G401.6 (cell line): ENCODE measurements at regions not wholly inside any gene's neighbourhood (a gene's known extent, or its start where the extent isn't known, plus 50 kb on each side); places are given as distances from the start of the nearest gene placed in this dataset.
"Not testable (repeated sequence)": the region's sequence is repeated elsewhere in the genome, so short reads cannot be mapped to it uniquely, and the experiment has no call there.

Source experiments
- FAIRE-seq: peaks from 2 replicates; lab custom pipeline; 2012; peaks lifted over from hg19 to GRCh38; lab: Jason Lieb, UNC

- FAIRE-seq: no peak
These were observed 53.8 kb downstream of the GJD2 start for GRCh38 chr15:34700891-34701427.

DNA sequence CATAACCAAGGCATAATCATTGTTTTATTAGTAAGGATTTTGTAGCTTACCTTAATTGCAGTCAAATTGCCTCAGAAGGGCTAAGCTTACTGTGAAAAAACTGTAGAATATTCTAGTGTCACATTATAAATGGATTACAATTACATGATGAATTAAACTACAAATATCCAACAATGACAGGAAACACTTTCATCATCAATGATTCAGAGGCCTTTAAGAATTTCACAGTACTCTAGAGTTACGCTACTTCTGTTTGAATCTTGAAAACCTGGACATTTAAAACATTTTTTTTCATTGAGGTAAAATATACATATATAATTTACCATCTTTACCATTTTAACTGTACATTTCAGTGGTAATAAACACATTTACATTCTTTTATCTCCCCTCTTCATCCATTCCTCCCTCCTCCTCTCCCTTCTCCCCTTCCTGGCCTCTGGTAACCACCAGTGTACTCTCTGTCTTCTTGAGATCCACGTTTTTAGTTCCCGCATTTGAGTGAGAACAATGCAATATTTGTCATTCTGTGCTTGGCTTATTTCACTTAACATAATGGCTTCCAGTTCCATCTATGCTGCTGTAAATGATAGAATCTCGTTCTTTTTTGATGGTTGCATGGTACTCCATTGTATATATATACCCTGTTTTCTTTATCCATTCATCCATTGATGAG lies 54.7 kb downstream of the GJD2 start:
- no peak for FAIRE-seq

DNA sequence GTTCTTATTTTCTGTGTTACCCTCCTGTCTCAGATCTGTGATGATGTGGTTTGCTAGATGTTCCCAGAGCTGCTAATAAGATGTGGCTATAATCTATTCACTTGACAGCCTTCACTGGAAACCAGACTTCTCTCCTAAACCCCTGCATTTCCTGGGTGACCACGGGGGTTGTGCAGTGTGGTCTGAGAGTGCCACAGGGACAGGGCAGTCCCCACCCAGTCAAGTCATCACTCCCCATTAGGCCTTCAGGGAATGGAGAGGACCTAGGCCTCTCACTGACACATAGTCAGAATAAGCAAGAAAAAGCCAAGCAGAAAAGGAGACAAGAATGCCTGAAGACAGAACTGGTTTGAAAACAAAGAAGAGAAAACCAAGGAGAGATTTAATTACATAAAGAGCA lies 58.3 kb downstream of the GJD2 start:
- no peak for FAIRE-seq

DNA sequence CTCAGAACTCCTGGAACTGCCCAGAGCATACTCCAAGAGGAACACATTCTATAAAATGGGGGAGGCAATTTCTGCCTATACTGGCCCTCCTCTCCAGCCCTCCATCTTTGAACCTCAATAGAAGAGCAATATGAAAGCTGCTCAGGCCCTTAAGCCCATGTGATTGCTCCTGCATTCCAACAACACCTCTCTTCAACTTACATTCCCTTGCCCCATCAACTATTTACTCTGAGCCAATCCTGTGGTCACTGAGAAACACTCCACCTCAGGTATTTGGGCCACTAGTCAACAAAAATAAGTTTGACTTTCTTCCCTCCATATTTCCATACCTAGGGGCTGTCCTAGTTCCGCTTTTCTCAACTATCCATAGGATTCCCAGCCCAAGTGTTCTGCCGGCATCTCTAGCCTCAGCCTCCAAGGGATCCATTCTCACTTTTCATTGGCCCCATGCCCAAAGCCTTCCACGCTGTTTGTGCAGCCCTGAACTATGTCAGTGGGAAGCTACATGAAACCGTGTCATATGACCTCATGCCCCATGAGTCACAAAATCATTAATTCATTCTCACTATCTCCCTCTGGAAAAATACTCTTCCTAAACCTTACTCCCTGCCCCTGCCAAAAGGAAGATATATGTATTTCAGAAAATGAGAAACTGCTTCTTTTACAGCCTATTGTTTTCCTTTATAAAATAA lies 61.6 kb downstream of the GJD2 start:
- FAIRE-seq: no peak

DNA sequence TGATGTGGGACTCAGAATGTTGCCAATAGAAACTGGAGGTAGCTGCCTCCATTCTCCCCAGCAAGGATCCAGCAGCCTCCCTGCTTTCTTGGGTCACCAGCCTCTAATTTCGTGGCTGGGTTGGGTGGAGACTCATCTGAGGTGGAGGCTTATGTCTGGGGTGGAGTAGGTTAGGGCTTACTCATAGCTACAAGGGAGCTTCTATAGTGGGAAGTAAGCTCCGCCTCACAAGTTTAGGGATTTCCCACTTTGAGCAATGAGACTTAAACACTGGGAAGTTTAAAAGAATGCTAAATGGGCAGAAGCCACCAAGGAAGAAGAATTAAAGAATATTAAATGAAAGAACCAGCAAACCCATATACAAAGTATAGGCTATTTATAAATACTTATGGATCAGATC lies 63.8 kb downstream of the GJD2 start:
- no peak for FAIRE-seq

GRCh38 chr15:34688699-34689098 lies 66.1 kb downstream of the GJD2 start:
- no peak for FAIRE-seq

DNA sequence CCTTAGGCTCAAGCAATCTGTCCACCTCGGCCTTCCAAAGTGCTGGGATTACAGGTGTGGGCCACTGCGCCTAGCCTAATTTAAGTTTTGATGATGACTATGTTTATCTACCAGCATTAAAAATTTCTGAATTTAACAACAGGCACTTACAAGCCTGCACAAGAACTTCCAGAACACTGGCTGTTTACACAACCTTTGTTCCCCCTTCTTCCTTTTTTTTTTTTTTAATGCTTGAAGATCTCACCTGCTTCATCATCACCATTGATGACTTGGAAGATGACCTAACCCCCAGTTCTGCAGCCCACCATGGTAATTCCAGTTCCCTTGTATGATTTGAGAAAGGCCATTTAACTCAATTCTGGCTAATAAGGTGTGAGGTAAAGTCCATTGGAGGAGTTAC lies 70.4 kb downstream of the GJD2 start:
- no peak for FAIRE-seq

DNA sequence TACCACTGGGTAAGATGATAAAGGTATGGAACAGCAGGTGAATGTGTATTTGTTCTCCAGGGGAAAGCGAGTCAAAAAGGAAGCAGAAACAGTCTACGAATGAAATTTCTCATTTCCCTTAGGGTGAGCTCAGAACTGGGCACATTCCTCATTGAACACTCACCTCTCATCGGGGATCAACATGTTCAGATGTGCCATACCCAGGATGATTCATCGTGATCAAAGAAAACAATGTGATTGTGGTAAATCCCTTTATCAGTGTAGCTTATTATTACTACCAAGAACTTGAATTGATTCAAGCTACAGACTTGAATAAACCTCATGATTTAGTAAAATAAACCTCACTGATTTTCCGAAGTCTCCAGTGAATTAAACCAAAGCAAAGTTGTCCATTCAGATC lies 72.1 kb downstream of the GJD2 start:
- FAIRE-seq: no peak

GRCh38 chr15:34679291-34679690 lies 75.5 kb downstream of the GJD2 start:
- FAIRE-seq: no peak

DNA sequence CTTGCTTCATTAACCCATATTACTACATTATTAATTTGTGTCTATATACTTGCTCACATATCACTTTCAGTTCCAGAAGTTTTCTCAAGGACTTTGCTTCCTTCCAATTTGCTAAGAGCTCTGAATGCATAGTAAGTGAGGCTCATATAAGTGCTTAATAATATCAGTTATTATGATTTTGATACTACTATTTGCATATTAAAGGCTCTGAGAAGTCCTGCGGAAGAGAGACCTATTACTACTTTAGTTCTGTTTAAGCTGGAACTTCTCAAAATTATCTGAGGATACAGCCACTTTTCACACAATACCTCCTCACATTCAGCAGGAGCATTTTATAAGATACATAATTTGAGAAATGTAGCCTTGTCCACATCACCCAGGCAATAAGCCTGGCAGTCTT lies 81.6 kb downstream of the GJD2 start:
- no peak for FAIRE-seq

- FAIRE-seq: no peak
These were observed 82.2 kb upstream of the GOLGA8B start for GRCh38 chr15:34665498-34666116.

GRCh38 chr15:34664418-34664817 lies 81.0 kb upstream of the GOLGA8B start:
- FAIRE-seq: no peak

- no peak for FAIRE-seq
These were observed 79.7 kb upstream of the GOLGA8B start for GRCh38 chr15:34663101-34663500.

GRCh38 chr15:34659056-34659455 lies 75.6 kb upstream of the GOLGA8B start:
- FAIRE-seq: no peak

- FAIRE-seq: no peak
These were observed 74.1 kb upstream of the GOLGA8B start for GRCh38 chr15:34657469-34658127.

DNA sequence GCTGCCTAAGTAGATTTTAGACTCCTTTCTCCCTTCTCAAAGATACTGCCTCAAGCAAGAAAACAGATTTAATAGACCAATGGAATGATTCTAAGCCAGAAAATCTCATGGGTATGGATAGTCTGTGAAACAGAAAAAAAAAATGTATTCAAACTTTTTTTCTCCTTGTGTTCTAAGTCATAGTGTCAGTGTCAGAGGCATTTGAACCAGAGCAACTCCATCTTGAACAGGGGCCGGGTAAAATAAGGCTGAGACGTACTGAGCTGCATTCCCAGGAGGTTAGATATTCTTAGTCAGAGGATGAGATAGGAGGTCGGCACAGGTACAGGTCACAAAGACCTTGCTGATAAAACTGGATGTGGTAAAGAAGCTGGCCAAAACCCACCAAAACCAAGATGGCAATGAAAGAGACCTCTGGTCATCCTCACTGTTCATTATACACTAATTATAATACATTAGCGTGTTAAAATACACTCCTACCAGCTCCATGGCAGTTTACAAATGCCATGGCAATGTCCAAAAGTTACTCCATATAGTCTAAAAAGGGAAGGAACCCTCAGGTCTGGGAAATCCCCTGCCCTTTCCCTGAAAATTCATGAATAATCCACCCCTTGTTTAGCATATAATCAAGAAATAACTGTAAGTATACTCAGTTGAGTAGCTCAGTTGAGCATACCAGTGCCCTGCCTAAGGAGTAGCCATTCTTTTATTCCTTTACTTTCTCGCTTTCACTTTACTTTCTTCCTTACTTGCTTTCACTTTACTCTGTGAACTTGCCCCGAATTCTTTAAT lies 72.8 kb upstream of the GOLGA8B start:
- no peak for FAIRE-seq

GRCh38 chr15:34655326-34655725 lies 71.9 kb upstream of the GOLGA8B start:
- FAIRE-seq: no peak

DNA sequence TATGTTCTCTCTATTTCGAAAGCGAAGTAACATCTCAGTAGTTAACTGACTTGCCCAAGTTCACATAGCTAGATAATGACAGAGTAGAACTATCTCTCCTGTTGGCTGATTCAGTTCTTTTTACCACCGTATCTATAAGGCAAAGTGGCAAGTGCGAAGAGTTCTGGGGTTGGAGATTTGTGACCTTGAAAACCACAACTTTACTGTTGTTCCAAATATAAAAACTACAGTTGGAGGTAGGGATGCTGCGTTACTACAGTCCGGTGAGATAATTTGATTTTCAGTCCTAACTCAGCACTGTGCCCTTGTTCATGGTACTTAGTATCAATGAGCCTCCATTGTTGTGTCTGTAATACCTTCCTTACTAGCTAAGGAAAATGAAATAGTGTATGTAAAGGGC lies 71.2 kb upstream of the GOLGA8B start:
- no peak for FAIRE-seq

DNA sequence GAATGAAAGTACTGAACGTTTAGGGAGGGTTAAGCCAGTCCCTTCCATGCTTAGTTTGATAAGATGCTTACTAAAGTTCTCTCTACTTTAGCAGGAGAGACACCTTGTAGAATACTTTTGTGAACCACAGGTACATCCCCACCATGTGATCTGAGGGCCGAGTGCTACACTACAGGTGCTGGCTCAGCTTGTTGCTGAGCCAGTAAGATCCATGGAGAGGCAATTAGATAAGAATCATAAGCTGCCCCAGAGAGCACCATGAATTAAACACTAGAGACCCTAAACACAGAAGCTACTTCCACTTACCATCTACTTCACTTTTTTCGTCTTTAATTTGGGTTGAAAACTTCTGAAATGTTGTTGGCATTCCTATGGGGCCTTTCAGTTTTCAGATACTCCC lies 70.5 kb upstream of the GOLGA8B start:
- no peak for FAIRE-seq

DNA sequence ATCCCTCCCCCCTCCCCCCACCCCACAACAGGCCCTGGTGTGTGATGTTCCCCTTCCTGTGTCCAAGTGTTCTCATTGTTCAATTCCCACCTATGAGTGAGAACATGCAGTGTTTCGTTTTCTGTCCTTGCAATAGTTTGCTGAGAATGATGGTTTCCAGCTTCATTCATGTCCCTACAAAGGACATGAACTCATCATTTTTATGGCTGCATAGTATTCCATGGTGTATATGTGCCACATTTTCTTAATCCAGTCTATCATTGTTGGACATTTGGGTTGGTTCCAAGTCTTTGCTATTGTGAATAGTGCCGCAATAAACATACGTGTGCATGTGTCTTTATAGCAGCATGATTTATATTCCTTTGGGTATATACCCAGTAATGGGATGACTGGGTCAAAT lies 69.9 kb upstream of the GOLGA8B start:
- FAIRE-seq: not testable (repeated sequence)

DNA sequence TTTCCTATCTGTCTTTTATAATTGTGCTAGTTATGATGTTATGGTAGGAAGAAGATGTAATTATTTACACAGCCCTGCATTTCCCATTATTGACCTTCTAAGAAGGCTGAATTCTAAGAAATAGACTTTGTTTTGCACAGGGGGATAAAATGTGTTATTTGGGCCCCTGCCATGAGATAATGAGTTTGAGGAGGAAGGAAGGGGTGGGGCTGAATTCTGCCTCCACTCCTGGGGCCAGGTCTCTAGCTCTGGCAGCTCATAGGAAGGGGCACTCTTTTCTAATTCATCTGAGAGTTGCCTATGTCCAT lies 69.2 kb upstream of the GOLGA8B start:
- FAIRE-seq: no peak

- no peak for FAIRE-seq
These were observed 68.7 kb upstream of the GOLGA8B start for GRCh38 chr15:34651997-34652725.
